Activated T-helper 1 cell treated with anti-CD3 and anti-CD28 coated beads, Interleukin-12 subunit alpha, Interleukin-12 subunit beta, Interleukin-2, Interleukin-4 antibody, amounts not matched to agents 30 ng/mL and 10 ng/mL and 1 ng/mL, durations not matched to agents 14 hours and 24 hours and 36 hours (primary cell): ENCODE measurements at regions not wholly inside any gene's neighbourhood (a gene's known extent, or its start where the extent isn't known, plus 50 kb on each side); places are given as distances from the start of the nearest gene placed in this dataset.
"Not testable (repeated sequence)": the region's sequence is repeated elsewhere in the genome, so short reads cannot be mapped to it uniquely, and the experiment has no call there.

ENCODE experiments used
- DNase-seq: peaks from one replicate; pipeline ENCODE4 v3.0.0; 2021; ENCODE audit warnings: low spot score
- H3K27ac Mint-ChIP-seq: one replicate; pipeline ENCODE4 v1.8.0; 2021; ENCODE audit warnings: mild to moderate bottlenecking, mixed read lengths
- H3K27me3 Mint-ChIP-seq: one replicate; pipeline ENCODE4 v1.8.0; 2022; ENCODE audit warnings: mild to moderate bottlenecking, moderate library complexity, mixed read lengths; ENCODE audit not compliant: insufficient read depth
- H3K36me3 Mint-ChIP-seq: one replicate; pipeline ENCODE4 v1.8.0; 2021; ENCODE audit warnings: low read depth, mixed read lengths
- H3K4me1 Mint-ChIP-seq: one replicate; pipeline ENCODE4 v1.8.0; 2021; ENCODE audit warnings: low read depth, mixed read lengths
- H3K4me3 Mint-ChIP-seq: one replicate; pipeline ENCODE4 v1.8.0; 2021; ENCODE audit warnings: mild to moderate bottlenecking, moderate library complexity, mixed read lengths
- H3K9me3 Mint-ChIP-seq: one replicate; pipeline ENCODE4 v1.8.0; 2021; ENCODE audit warnings: mixed read lengths
- intact Hi-C: fragments of 100-400 bp; cut with micrococcal nuclease; formaldehyde crosslinking; loops from one replicate; pipeline ENCODE4 v1.15.1; 2024

- peaks cover 2% of the 10 kb centered on the region for H3K27me3 Mint-ChIP-seq
- no peak for DNase-seq
- intact Hi-C loops = no loop called here
- peak overlapping the region; percentile 77 for H3K4me3 Mint-ChIP-seq
- H3K4me1 Mint-ChIP-seq = peaks cover 5% of the 10 kb centered on the region
- H3K36me3 Mint-ChIP-seq = no peaks in the 10 kb centered on the region
- H3K27ac Mint-ChIP-seq = no peak overlapping the region
- H3K9me3 Mint-ChIP-seq = no peaks in the 10 kb centered on the region
Measured at GRCh38 chr9:86585422-86586143, 231.4 kb upstream of the TUT7 start.

GRCh38 chr9:86580688-86581087 lies 226.5 kb upstream of the TUT7 start:
- Mint-ChIP-seq H3K27ac (no peak overlapping the region), H3K9me3 (no peaks in the 10 kb centered on the region), H3K4me3 (no peak overlapping the region), H3K36me3 (no peaks in the 10 kb centered on the region), H3K4me1 (peaks cover 4% of the 10 kb centered on the region), H3K27me3 (peaks cover 2% of the 10 kb centered on the region)
- intact Hi-C loops = no loop called here
- DNase-seq = no peak

DNA sequence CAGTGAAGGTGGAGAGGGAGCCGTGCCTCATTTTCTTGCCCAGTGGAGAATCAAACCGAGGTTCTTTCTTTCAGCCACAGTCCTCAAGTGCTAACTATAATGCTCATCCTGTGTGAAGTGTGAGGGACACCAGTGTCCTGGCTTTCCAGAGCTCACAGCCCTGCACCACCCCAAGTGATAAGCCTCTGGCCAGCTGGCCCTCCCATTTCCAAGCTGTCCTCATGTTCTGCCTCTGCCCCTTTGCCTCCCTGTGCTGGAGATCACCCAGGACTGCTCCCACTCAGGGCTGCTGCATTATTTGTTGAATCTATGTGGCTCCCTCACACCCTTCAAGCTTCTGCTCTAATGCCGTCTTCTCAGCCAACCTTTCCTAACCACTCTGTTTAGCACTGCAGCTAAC lies 224.5 kb upstream of the TUT7 start:
- Mint-ChIP-seq H3K4me3 (no peak overlapping the region), H3K9me3 (no peaks in the 10 kb centered on the region), H3K27me3 (peaks cover 2% of the 10 kb centered on the region), H3K4me1 (no peaks in the 10 kb centered on the region), H3K36me3 (no peaks in the 10 kb centered on the region), H3K27ac (no peak overlapping the region)
- no peak for DNase-seq
- intact Hi-C loops = no loop called here

GRCh38 chr9:86577420-86578333 lies 223.5 kb upstream of the TUT7 start:
- Mint-ChIP-seq H3K36me3 (no peaks in the 10 kb centered on the region), H3K27me3 (peaks cover 4% of the 10 kb centered on the region), H3K27ac (no peak overlapping the region), H3K4me1 (no peaks in the 10 kb centered on the region), H3K4me3 (no peak overlapping the region), H3K9me3 (no peaks in the 10 kb centered on the region)
- intact Hi-C loops = no loop called here
- DNase-seq = no peak

- peaks cover 3% of the 10 kb centered on the region for H3K27me3 Mint-ChIP-seq
- H3K27ac Mint-ChIP-seq = no peak overlapping the region
- intact Hi-C loops = no loop called here
- no peak for DNase-seq
- H3K9me3 Mint-ChIP-seq = no peaks in the 10 kb centered on the region
- H3K4me3 Mint-ChIP-seq = no peak overlapping the region
- H3K36me3 Mint-ChIP-seq = no peaks in the 10 kb centered on the region
- H3K4me1 Mint-ChIP-seq = no peaks in the 10 kb centered on the region
Measured at GRCh38 chr9:86575825-86576525, 221.8 kb upstream of the TUT7 start.

DNA sequence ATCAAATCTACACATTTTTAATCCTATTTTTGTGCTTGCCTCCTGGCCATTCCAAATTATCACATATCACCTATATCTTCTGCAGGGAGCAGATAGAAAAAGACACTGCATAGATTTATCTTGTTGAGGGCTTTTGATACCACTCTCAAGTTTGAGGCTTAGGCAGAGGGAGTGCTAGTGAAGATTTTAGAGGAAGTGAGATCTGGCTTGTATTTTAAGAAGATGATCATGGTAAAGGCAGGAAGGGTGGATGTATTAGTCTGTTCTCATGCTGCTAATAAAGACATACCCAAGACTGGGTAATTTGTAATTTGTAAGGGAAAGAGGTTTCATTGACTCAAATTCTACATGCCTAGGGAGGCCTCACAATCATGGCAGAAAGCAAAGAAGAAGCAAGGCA lies 220.9 kb upstream of the TUT7 start:
- no peaks in the 10 kb centered on the region for H3K4me1 Mint-ChIP-seq
- no peak for DNase-seq

DNA sequence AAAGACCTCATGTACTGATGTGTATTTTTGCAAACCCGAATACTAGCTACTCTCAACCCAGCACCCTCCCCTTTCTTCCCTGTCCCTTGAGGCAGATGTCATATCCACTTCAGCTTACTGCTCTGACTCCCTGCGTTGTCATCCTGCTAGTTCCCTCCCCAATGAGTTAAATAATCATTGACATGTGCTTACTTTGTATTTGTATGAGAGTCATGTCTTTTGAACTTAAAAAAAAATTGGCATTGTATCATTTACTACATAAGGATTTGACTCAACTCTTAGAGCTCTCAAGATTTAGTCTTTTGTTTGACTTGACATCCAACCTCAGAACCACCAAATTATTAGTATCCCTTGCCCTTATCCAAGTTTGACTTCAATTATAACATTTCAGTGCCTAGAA lies 219.7 kb upstream of the TUT7 start:
- Mint-ChIP-seq H3K27ac (no peak overlapping the region), H3K4me3 (no peak overlapping the region), H3K27me3 (peaks cover 3% of the 10 kb centered on the region), H3K9me3 (no peaks in the 10 kb centered on the region), H3K36me3 (no peaks in the 10 kb centered on the region), H3K4me1 (no peaks in the 10 kb centered on the region)
- intact Hi-C loops = no loop called here
- no peak for DNase-seq

More for the DNA sequence above, 220.9 kb upstream of the TUT7 start:
- H3K9me3 Mint-ChIP-seq = no peaks in the 10 kb centered on the region
- H3K27me3 Mint-ChIP-seq = peaks cover 3% of the 10 kb centered on the region
- H3K27ac Mint-ChIP-seq = no peak overlapping the region
- intact Hi-C loops = no loop called here
- no peaks in the 10 kb centered on the region for H3K36me3 Mint-ChIP-seq
- H3K4me3 Mint-ChIP-seq = no peak overlapping the region

DNA sequence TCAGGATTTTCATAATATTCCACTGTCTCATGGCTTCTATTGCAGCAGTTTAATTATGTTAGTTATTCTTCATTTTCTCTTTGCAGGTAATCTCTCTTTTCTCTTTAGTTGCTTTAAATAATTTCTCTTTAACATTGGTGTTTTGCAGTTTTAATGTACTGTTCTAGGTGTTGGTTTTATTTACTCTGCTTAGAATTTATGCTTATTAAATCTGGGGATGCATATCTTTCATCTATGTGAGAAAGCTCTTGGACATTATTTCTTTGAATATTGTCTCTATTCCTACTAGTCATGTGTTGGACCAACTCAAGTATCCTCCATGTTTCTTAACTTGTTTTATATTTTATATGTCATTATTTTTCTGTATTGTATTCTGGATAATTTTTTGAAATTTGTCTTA lies 218.7 kb upstream of the TUT7 start:
- Mint-ChIP-seq H3K27ac (no peak overlapping the region), H3K4me3 (no peak overlapping the region), H3K36me3 (no peaks in the 10 kb centered on the region), H3K27me3 (peaks cover 3% of the 10 kb centered on the region), H3K4me1 (no peaks in the 10 kb centered on the region), H3K9me3 (no peaks in the 10 kb centered on the region)
- intact Hi-C loops = no loop called here
- no peak for DNase-seq

DNA sequence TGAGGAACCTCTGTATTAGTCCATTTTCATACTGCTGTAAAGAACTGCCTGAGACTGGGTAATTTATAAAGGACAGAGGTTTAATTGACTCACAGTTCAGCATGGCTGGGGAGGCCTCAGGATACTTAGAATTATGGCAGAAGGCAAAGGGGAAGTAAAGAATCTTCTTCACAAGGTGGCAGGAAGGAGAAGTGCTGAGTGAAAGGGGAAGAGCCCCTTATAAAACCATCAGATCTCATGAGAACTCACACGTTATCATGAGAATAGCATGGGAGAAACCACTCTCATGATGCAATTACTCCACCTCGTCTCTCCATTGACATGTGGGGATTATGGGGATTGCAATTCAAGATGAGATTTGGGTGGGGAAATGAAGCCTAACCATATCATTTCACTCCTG lies 211.4 kb upstream of the TUT7 start:
- DNase-seq, H3K36me3 Mint-ChIP-seq, H3K4me1 Mint-ChIP-seq, intact Hi-C loops, H3K27ac Mint-ChIP-seq, H3K27me3 Mint-ChIP-seq, H3K4me3 Mint-ChIP-seq: not testable (repeated sequence)
- peaks cover 11% of the 10 kb centered on the region for H3K9me3 Mint-ChIP-seq

GRCh38 chr9:86563936-86564335 lies 209.7 kb upstream of the TUT7 start:
- Mint-ChIP-seq H3K9me3 (peaks cover 11% of the 10 kb centered on the region), H3K4me3 (no peak overlapping the region), H3K36me3 (no peaks in the 10 kb centered on the region), H3K27me3 (peaks cover 2% of the 10 kb centered on the region), H3K27ac (no peak overlapping the region), H3K4me1 (no peaks in the 10 kb centered on the region)
- no peak for DNase-seq
- intact Hi-C loops = no loop called here

- Mint-ChIP-seq H3K9me3 (peaks cover 11% of the 10 kb centered on the region), H3K27ac (no peak overlapping the region), H3K4me3 (no peak overlapping the region), H3K27me3 (peaks cover 2% of the 10 kb centered on the region), H3K4me1 (no peaks in the 10 kb centered on the region), H3K36me3 (no peaks in the 10 kb centered on the region)
- DNase-seq = no peak
- intact Hi-C loops = no loop called here
Measured at GRCh38 chr9:86563350-86563749, 209.1 kb upstream of the TUT7 start.

DNA sequence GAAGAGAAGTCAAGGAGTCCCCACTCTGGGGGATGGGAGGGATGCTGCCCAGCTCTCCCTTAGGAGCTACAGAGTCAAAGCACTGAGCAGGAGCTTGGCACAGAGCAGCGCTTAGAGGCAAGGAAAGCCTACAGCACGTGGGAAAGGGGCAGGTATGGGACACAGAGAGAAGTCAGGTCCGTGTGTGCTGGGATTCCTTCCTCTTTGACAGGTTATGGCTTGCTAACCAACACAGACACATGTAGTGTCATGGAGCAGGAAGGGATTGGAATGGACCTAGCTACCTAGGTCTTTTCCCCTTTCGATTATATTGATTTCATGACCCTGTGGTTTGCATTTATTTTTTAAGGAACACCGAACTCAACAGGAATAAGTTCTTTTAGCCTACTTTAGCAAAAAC lies 208.5 kb upstream of the TUT7 start:
- H3K4me3 Mint-ChIP-seq = no peak overlapping the region
- no peak overlapping the region for H3K27ac Mint-ChIP-seq
- peaks cover 11% of the 10 kb centered on the region for H3K9me3 Mint-ChIP-seq
- intact Hi-C loops = no loop called here
- DNase-seq = no peak
- H3K36me3 Mint-ChIP-seq = no peaks in the 10 kb centered on the region
- H3K4me1 Mint-ChIP-seq = no peaks in the 10 kb centered on the region
- H3K27me3 Mint-ChIP-seq = peaks cover 2% of the 10 kb centered on the region

DNA sequence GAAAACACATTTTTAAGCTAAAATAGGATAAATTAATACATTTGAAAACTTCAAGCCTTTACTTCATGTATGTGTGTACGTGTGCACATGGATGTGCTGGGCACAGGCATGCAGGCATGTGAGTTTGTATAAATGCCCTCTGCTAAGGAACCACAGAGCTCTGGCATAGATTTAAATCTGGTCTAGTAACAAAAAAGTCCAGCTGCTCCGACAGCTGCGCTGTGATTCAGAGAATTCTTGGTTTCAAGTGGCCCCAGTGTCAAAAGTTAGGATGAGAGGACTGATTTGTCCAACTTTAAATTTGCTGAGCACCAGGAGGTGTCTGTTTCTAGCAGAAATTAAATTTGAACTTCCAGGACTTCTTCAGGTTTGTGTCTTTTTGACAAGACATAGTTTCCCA lies 203.7 kb upstream of the TUT7 start:
- no peak overlapping the region for H3K27ac Mint-ChIP-seq
- no peak overlapping the region for H3K4me3 Mint-ChIP-seq
- H3K4me1 Mint-ChIP-seq = no peaks in the 10 kb centered on the region
- H3K27me3 Mint-ChIP-seq = peaks cover 2% of the 10 kb centered on the region
- intact Hi-C loops = no loop called here
- no peaks in the 10 kb centered on the region for H3K36me3 Mint-ChIP-seq
- no peaks in the 10 kb centered on the region for H3K9me3 Mint-ChIP-seq
- no peak for DNase-seq
